PC-3 (cell line): ENCODE measurements at regions not wholly inside any gene's neighbourhood (a gene's known extent, or its start where the extent isn't known, plus 50 kb on each side); places are given as distances from the start of the nearest gene placed in this dataset.

Experiments
- ATAC-seq: fragments of 200-7000 bp; cut with Tn5 transposase; 2 replicates; pipeline ENCODE4 v1.9.1; 2020; ENCODE audit warnings: mild to moderate bottlenecking, moderate library complexity
- BruUV-seq: library from RNA; stranded (reverse); fragments of 400-500 nt; replicated peaks from 2 replicates; lab custom pipeline; 2021; lab: Mats Ljungman, UMichigan
- CTCF ChIA-PET: fragments of 300-600 bp; sonication (Branson Sonifier 250); formaldehyde crosslinking; loops from one replicate; lab custom pipeline; 2022; ENCODE audit warnings: antibody characterized with exemption; lab: Charles Lee
- POLR2A ChIA-PET: fragments of 300-600 bp; sonication (Branson Sonifier 250); formaldehyde crosslinking; loops from one replicate; lab custom pipeline; 2022; ENCODE audit warnings: antibody characterized with exemption; ENCODE audit not compliant: unreplicated experiment; lab: Charles Lee
- DNase-seq: peaks from one replicate; pipeline ENCODE4 v3.0.0-alpha.2; 2015
- H2AFZ ChIP-seq: fragments of 300-600 bp; sonication (generic); 2 replicates; pipeline ENCODE4 v1.6.0; 2016; ENCODE audit warnings: antibody characterized with exemption, low read length
- H3F3A ChIP-seq: fragments of 300-600 bp; sonication (generic); one replicate; pipeline ENCODE4 v1.6.0; 2017; ENCODE audit warnings: antibody characterized with exemption, low read length, control low read depth, mild to moderate bottlenecking; ENCODE audit not compliant: unreplicated experiment
- H3K27ac ChIP-seq: fragments of 300-600 bp; sonication (generic); 2 replicates; pipeline ENCODE4 v1.5.1; 2016; ENCODE audit warnings: mild to moderate bottlenecking, low read length
- H3K27me3 ChIP-seq: fragments of 300-600 bp; sonication (generic); 2 replicates; pipeline ENCODE4 v1.6.1; 2016; ENCODE audit warnings: low read length, mixed read lengths
- H3K36me3 ChIP-seq: fragments of 300-600 bp; sonication (generic); 2 replicates; pipeline ENCODE4 v1.6.1; 2016; ENCODE audit warnings: low read depth, mixed run types, low read length, mixed read lengths
- H3K4me1 ChIP-seq: fragments of 300-600 bp; sonication (generic); 2 replicates; pipeline ENCODE4 v1.5.1; 2016; ENCODE audit warnings: low read length; ENCODE audit not compliant: insufficient read depth
- H3K4me2 ChIP-seq: fragments of 300-600 bp; sonication (generic); 2 replicates; pipeline ENCODE4 v1.6.0; 2016; ENCODE audit warnings: low read length
- H3K4me3 ChIP-seq: fragments of 300-600 bp; sonication (generic); 2 replicates; pipeline ENCODE4 v1.5.1; 2016; ENCODE audit warnings: mild to moderate bottlenecking, low read length, mixed read lengths
- H3K79me2 ChIP-seq: fragments of 300-600 bp; sonication (generic); 2 replicates; pipeline ENCODE4 v1.6.1; 2017; ENCODE audit warnings: low read length, mixed read lengths
- H3K9ac ChIP-seq: fragments of 300-600 bp; sonication (generic); 2 replicates; pipeline ENCODE4 v1.6.0; 2016; ENCODE audit warnings: mild to moderate bottlenecking, low read length
- H3K9me2 ChIP-seq: fragments of 300-600 bp; sonication (generic); replicated peaks from 2 replicates; pipeline ENCODE4 v1.6.1; 2016; ENCODE audit warnings: mixed run types, low read length, mixed read lengths
- H3K9me3 ChIP-seq: fragments of 300-600 bp; sonication (generic); 2 replicates; pipeline ENCODE4 v1.6.1; 2016; ENCODE audit warnings: low read length, mixed read lengths
- H4K20me1 ChIP-seq: fragments of 300-600 bp; sonication (generic); 2 replicates; pipeline ENCODE4 v1.6.1; 2016; ENCODE audit warnings: low read length, mixed read lengths
- CTCF ChIP-seq: fragments of 300-600 bp; sonication (generic); conservative IDR thresholded peaks from 2 replicates; pipeline ENCODE4 v1.5.1; 2017; ENCODE audit warnings: antibody characterized with exemption, low read depth, mild to moderate bottlenecking, low read length
- EZH2 ChIP-seq: fragments of 300-600 bp; sonication (generic); IDR thresholded peaks from one replicate; pipeline ENCODE4 v1.6.1; 2017; ENCODE audit warnings: antibody characterized with exemption, mild to moderate bottlenecking, low read length; ENCODE audit not compliant: unreplicated experiment
- EZH2phosphoT487 ChIP-seq: fragments of 300-600 bp; sonication (generic); IDR thresholded peaks from 2 replicates; pipeline ENCODE4 v1.6.1; 2018; ENCODE audit warnings: mild to moderate bottlenecking, antibody characterized with exemption, low read length, borderline replicate concordance
- intact Hi-C: fragments of 100-400 bp; cut with micrococcal nuclease; formaldehyde crosslinking; loops from 2 replicates; pipeline ENCODE4 v1.9.0; 2023

- TF ChIP-seq CTCF, result no peak
- no peak for TF ChIP-seq EZH2
- TF ChIP-seq EZH2phosphoT487, result no peak
- no peak for DNase-seq
- H3K9me3 ChIP-seq, result no peaks in the 10 kb centered on the region
- no peaks in the 10 kb centered on the region for H3K79me2 ChIP-seq
- H3K4me1 ChIP-seq, result no peaks in the 10 kb centered on the region
- H3K27me3 ChIP-seq, result no peaks in the 10 kb centered on the region
- intact Hi-C loops, result no loop called here
- no peak overlapping the region for H3K27ac ChIP-seq
- no peak overlapping the region for H3K9ac ChIP-seq
- ChIA-PET POLR2A (no interaction called here), CTCF (no interaction called here)
- no peaks in the 10 kb centered on the region for H3F3A ChIP-seq
- no peaks in the 10 kb centered on the region for H3K36me3 ChIP-seq
- H4K20me1 ChIP-seq, result no peaks in the 10 kb centered on the region
- H3K4me3 ChIP-seq, result no peak overlapping the region
- BruUV-seq, result no TSS peak
- no peak overlapping the region for H3K4me2 ChIP-seq
- ATAC-seq, result no peak
- no peak overlapping the region for H2AFZ ChIP-seq
- no peaks in the 10 kb centered on the region for H3K9me2 ChIP-seq
Measured at GRCh38 chr4:164579270-164579942, 174.5 kb upstream of the SMIM31 start.

- ATAC-seq, result no peak
- Histone ChIP-seq H3K9me2 (no peaks in the 10 kb centered on the region), H3K27me3 (no peaks in the 10 kb centered on the region), H3K4me1 (no peaks in the 10 kb centered on the region), H3K4me3 (no peak overlapping the region), H3K36me3 (no peaks in the 10 kb centered on the region), H3K79me2 (no peaks in the 10 kb centered on the region), H2AFZ (no peak overlapping the region), H3K4me2 (no peak overlapping the region), H4K20me1 (no peaks in the 10 kb centered on the region), H3K27ac (no peak overlapping the region), H3K9me3 (no peaks in the 10 kb centered on the region), H3F3A (no peaks in the 10 kb centered on the region), H3K9ac (no peak overlapping the region)
- no peak for DNase-seq
- ChIA-PET CTCF (no interaction called here), POLR2A (no interaction called here)
- intact Hi-C loops, result no loop called here
- BruUV-seq, result no TSS peak
- TF ChIP-seq EZH2phosphoT487 (no peak), EZH2 (no peak), CTCF (no peak)
Measured at GRCh38 chr4:164591666-164592065, 162.3 kb upstream of the SMIM31 start.

DNA sequence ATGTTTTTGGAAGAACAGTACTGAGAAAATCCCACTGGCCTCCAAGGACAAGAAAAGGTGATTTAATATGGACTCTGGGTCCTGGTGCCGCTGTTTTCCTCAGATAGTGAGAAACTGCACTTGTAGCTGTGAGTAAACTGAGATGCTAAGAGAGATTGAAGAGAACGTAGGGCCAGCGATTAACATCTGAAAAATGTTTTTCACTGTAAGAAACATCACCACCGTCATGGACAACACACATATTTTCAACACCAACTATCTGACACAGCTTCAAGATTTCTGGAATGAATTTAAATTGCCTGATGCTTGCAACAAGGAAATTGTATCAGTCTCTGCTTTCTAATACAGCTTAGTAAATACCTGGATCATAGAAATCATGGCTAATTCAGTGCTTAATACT lies 158.2 kb upstream of the SMIM31 start:
- H3K27ac ChIP-seq, result no peak overlapping the region
- intact Hi-C loops, result no loop called here
- ChIA-PET POLR2A (no interaction called here), CTCF (no interaction called here)
- H3K27me3 ChIP-seq, result no peaks in the 10 kb centered on the region
- no peak overlapping the region for H3K4me3 ChIP-seq
- no peaks in the 10 kb centered on the region for H3K9me2 ChIP-seq
- DNase-seq, result no peak
- H3K79me2 ChIP-seq, result no peaks in the 10 kb centered on the region
- ATAC-seq, result no peak
- TF ChIP-seq EZH2 (no peak), CTCF (no peak), EZH2phosphoT487 (no peak)
- no peaks in the 10 kb centered on the region for H3F3A ChIP-seq
- no peak overlapping the region for H2AFZ ChIP-seq
- no peaks in the 10 kb centered on the region for H3K4me1 ChIP-seq
- no peaks in the 10 kb centered on the region for H4K20me1 ChIP-seq
- H3K36me3 ChIP-seq, result no peaks in the 10 kb centered on the region
- no peak overlapping the region for H3K9ac ChIP-seq
- no peak overlapping the region for H3K4me2 ChIP-seq
- no TSS peak for BruUV-seq
- no peaks in the 10 kb centered on the region for H3K9me3 ChIP-seq
